Smooth muscle cell (in vitro differentiated cells): ENCODE measurements at regions not wholly inside any gene's neighbourhood (a gene's known extent, or its start where the extent isn't known, plus 50 kb on each side); places are given as distances from the start of the nearest gene placed in this dataset.

ENCODE experiments used
- DNase-seq: peaks from one replicate; lab custom pipeline; 2025; ENCODE audit not compliant: unreplicated experiment; lab: John Stamatoyannopoulos, UW
- H2AFZ ChIP-seq: fragments of 200-600 bp; sonication (generic); 2 replicates; pipeline ENCODE4 v1.6.0; 2016; ENCODE audit warnings: antibody characterized with exemption, low read depth, mild to moderate bottlenecking
- H3F3A ChIP-seq: fragments of 200-600 bp; sonication (generic); 2 replicates; pipeline ENCODE4 v1.6.0; 2017; ENCODE audit warnings: antibody characterized with exemption, low read depth
- H3K27ac ChIP-seq: fragments of 200-600 bp; sonication (generic); 2 replicates; pipeline ENCODE4 v1.5.1; 2016; ENCODE audit warnings: low read depth, mild to moderate bottlenecking
- H3K27me3 ChIP-seq: fragments of 200-600 bp; sonication (generic); 2 replicates; pipeline ENCODE4 v1.6.1; 2016; ENCODE audit warnings: low read depth, mild to moderate bottlenecking
- H3K36me3 ChIP-seq: fragments of 200-600 bp; sonication (generic); 2 replicates; pipeline ENCODE4 v1.5.1; 2016; ENCODE audit warnings: low read depth
- H3K4me1 ChIP-seq: fragments of 200-600 bp; sonication (generic); 2 replicates; pipeline ENCODE4 v1.5.1; 2016; ENCODE audit warnings: low read depth
- H3K4me2 ChIP-seq: fragments of 200-600 bp; sonication (generic); 2 replicates; pipeline ENCODE4 v1.6.0; 2016; ENCODE audit warnings: mild to moderate bottlenecking
- H3K4me3 ChIP-seq: fragments of 200-600 bp; sonication (generic); 2 replicates; pipeline ENCODE4 v1.5.1; 2016; ENCODE audit warnings: mild to moderate bottlenecking
- H3K79me2 ChIP-seq: fragments of 200-600 bp; sonication (generic); 2 replicates; pipeline ENCODE4 v1.6.0; 2016; ENCODE audit warnings: low read depth, mild to moderate bottlenecking
- H3K9ac ChIP-seq: fragments of 200-600 bp; sonication (generic); 2 replicates; pipeline ENCODE4 v1.6.0; 2016; ENCODE audit warnings: low read depth
- H3K9me3 ChIP-seq: fragments of 200-600 bp; sonication (generic); replicated peaks from 2 replicates; pipeline ENCODE4 v1.5.1; 2016; ENCODE audit warnings: low read depth
- H4K20me1 ChIP-seq: fragments of 200-600 bp; sonication (generic); 2 replicates; pipeline ENCODE4 v1.6.0; 2016; ENCODE audit warnings: low read depth
- CTCF ChIP-seq: fragments of 200-600 bp; sonication (generic); IDR thresholded peaks from 2 replicates; pipeline ENCODE4 v1.5.1; 2017; ENCODE audit warnings: borderline replicate concordance, mild to moderate bottlenecking, antibody characterized with exemption; ENCODE audit not compliant: insufficient read depth, poor library complexity, severe bottlenecking
- WGBS: methylation state at CpG from one replicate; pipeline ENCODE4 v1.1.7; 2016; ENCODE audit warnings: low lambda C conversion rate; 5-methylcytosine and 5-hydroxymethylcytosine counted together

- no peaks in the 10 kb centered on the region for H3K27me3 ChIP-seq
- H4K20me1 ChIP-seq = no peaks in the 10 kb centered on the region
- H2AFZ ChIP-seq = no peak overlapping the region
- WGBS = 86% methylated on average over 3 of the region's 3 CpGs
- H3K36me3 ChIP-seq = no peaks in the 10 kb centered on the region
- no peaks in the 10 kb centered on the region for H3F3A ChIP-seq
- no peak overlapping the region for H3K9ac ChIP-seq
- no peaks in the 10 kb centered on the region for H3K79me2 ChIP-seq
- no peak overlapping the region for H3K4me2 ChIP-seq
- no peaks in the 10 kb centered on the region for H3K4me1 ChIP-seq
- no peak for TF ChIP-seq CTCF
- no peak overlapping the region for H3K27ac ChIP-seq
- no peaks in the 10 kb centered on the region for H3K9me3 ChIP-seq
- no peak overlapping the region for H3K4me3 ChIP-seq
- no peak for DNase-seq
Observed at GRCh38 chrX:112306027-112306426, 223.5 kb upstream of the TRPC5 start.

GRCh38 chrX:112279940-112280339 lies 197.4 kb upstream of the TRPC5 start:
- Histone ChIP-seq H3F3A (no peaks in the 10 kb centered on the region), H4K20me1 (no peaks in the 10 kb centered on the region), H3K4me1 (no peaks in the 10 kb centered on the region), H2AFZ (no peak overlapping the region), H3K9me3 (no peaks in the 10 kb centered on the region), H3K27ac (no peak overlapping the region), H3K79me2 (no peaks in the 10 kb centered on the region), H3K27me3 (no peaks in the 10 kb centered on the region), H3K4me2 (no peak overlapping the region), H3K4me3 (no peak overlapping the region), H3K36me3 (no peaks in the 10 kb centered on the region), H3K9ac (no peak overlapping the region)
- no peak for DNase-seq
- no peak for TF ChIP-seq CTCF
- 100% methylated on average over 1 of the region's 1 CpG for WGBS

- WGBS = 70% methylated on average over 2 of the region's 2 CpGs
Observed at GRCh38 chrX:112270991-112271390, 188.4 kb upstream of the TRPC5 start.

More at GRCh38 chrX:112270991-112271390, 188.4 kb upstream of the TRPC5 start:
- Histone ChIP-seq H3K36me3 (no peaks in the 10 kb centered on the region), H3K27ac (no peak overlapping the region), H3K9me3 (no peaks in the 10 kb centered on the region), H3K4me2 (no peak overlapping the region), H2AFZ (no peak overlapping the region), H3K9ac (no peak overlapping the region), H4K20me1 (no peaks in the 10 kb centered on the region), H3K27me3 (no peaks in the 10 kb centered on the region), H3F3A (peaks cover 4% of the 10 kb centered on the region), H3K4me1 (peaks cover 15% of the 10 kb centered on the region), H3K4me3 (no peak overlapping the region), H3K79me2 (no peaks in the 10 kb centered on the region)
- no peak for DNase-seq
- TF ChIP-seq CTCF = no peak
